ENCODE measurements at regions not wholly inside any gene's neighbourhood (a gene's known extent, or its start where the extent isn't known, plus 50 kb on each side); places are given as distances from the start of the nearest gene placed in this dataset.

DNA sequence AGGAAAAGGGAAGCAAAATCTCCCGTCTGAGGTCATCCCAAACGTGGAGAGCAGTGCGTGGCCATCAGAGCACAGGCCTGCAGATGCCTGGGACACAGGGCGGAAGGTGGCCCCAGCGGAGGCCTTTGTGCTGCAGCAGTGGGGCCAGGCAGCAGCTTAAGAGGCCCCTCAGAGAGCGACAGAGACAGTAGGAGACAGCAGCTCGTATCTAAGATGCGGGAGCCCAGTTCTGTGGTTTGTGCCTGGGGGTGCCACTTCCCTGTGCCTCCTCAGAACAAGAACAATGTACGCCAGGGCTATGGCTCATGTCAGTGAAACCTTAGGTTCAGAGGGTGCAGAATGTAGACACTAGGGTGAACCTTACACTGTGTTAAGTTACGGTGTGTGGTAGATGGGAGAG, 316.6 kb upstream of the AKR1E2 start:
- TF ChIP-seq, protein P1, sequence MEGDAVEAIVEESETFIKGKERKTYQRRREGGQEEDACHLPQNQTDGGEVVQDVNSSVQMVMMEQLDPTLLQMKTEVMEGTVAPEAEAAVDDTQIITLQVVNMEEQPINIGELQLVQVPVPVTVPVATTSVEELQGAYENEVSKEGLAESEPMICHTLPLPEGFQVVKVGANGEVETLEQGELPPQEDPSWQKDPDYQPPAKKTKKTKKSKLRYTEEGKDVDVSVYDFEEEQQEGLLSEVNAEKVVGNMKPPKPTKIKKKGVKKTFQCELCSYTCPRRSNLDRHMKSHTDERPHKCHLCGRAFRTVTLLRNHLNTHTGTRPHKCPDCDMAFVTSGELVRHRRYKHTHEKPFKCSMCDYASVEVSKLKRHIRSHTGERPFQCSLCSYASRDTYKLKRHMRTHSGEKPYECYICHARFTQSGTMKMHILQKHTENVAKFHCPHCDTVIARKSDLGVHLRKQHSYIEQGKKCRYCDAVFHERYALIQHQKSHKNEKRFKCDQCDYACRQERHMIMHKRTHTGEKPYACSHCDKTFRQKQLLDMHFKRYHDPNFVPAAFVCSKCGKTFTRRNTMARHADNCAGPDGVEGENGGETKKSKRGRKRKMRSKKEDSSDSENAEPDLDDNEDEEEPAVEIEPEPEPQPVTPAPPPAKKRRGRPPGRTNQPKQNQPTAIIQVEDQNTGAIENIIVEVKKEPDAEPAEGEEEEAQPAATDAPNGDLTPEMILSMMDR (IDR thresholded peaks at IDR 0.05; ENCODE audit: unreplicated experiment) = no peak
- Mint-ChIP-seq H3K9me3 (no peaks in the 10 kb centered on the region), H3K4me3 (no peak overlapping the region), H3K27ac (no peak overlapping the region), H3K4me1 (peaks cover 23% of the 10 kb centered on the region), H3K27me3 (ENCODE audit: low read depth) (no peaks in the 10 kb centered on the region), H3K36me3 (no peaks in the 10 kb centered on the region)
- DNase-seq (ENCODE audit: low spot score in 2 of 2, unreplicated experiment in 2 of 2) = no peak

DNA sequence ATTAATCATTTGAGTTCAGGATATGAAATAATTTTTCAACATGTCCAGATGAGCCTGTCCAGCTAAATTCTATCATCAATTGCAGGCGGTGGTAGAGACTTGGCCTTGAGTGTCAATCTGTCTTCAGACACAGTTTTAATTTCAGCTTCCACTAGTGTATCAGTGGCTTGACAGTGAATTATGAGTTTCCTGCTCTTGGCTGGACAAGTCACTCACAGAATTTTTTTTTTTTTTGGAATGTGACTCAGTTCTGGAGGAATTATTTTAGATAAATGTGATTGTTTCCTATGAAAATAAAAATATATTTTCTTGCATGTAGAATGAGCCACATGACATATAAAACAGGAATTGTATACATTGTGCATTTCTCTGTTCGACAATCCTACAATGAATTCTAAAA, 319.9 kb upstream of the AKR1E2 start:
- no peaks in the 10 kb centered on the region for H3K9me3 Mint-ChIP-seq
- TF ChIP-seq, protein P1 (IDR thresholded peaks at IDR 0.05; ENCODE audit: unreplicated experiment) = no peak

DNA sequence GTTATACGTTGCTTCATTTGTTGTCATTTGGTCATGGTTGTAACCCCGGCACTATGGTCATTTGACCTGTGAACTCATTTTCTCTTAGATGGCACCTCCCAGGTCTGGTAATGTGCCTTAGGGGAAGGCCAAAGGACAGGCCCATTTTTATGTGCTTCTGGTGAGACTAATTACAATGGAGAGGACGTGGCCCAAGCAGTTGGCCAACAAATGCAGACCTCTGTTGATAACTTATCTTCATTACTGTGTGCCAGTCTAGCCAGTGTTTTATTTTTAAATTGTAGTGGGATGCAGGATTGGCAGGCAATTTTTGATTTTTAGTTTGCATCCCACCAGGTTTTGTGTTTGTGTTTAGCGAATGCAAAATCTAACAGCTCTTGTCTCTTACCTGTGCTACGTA, 321.5 kb upstream of the AKR1E2 start:
- Mint-ChIP-seq H3K4me3 (no peak overlapping the region), H3K9me3 (no peaks in the 10 kb centered on the region), H3K27me3 (ENCODE audit: low read depth) (no peaks in the 10 kb centered on the region)

More for the DNA sequence above, 319.9 kb upstream of the AKR1E2 start:
- Mint-ChIP-seq H3K27ac (no peak overlapping the region), H3K4me1 (peaks cover 5% of the 10 kb centered on the region), H3K36me3 (no peaks in the 10 kb centered on the region), H3K27me3 (ENCODE audit: low read depth) (no peaks in the 10 kb centered on the region), H3K4me3 (no peak overlapping the region)
- DNase-seq (ENCODE audit: low spot score in 2 of 2, unreplicated experiment in 2 of 2) = no peak

DNA sequence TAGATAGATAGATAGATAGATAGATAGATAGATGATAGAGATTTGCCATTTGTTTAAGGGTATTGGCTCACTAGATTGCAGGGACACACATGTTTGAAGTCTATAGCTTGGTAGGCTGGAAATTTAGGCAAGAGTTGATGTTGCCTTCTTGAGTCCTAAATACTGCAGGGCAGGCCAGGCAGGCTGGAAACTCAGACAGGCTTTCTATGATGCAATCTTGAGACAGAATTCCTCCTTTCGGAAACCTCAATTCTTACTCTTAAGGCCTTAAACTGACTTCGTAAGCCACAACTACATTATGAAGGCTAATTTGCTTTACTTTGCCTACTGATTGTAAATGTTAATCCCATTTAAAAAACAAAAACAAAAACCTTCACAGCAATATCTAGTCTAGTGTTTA, 322.9 kb upstream of the AKR1E2 start:
- Mint-ChIP-seq H3K4me1 (peaks cover 13% of the 10 kb centered on the region), H3K27me3 (ENCODE audit: low read depth) (no peaks in the 10 kb centered on the region), H3K27ac (no peak overlapping the region), H3K9me3 (no peaks in the 10 kb centered on the region), H3K4me3 (no peak overlapping the region), H3K36me3 (no peaks in the 10 kb centered on the region)
- TF ChIP-seq, protein P1 (IDR thresholded peaks at IDR 0.05; ENCODE audit: unreplicated experiment) = no peak
- DNase-seq (ENCODE audit: low spot score in 2 of 2, unreplicated experiment in 2 of 2) = no peak

More for the DNA sequence above, 321.5 kb upstream of the AKR1E2 start:
- H3K36me3 Mint-ChIP-seq = no peaks in the 10 kb centered on the region
- TF ChIP-seq, protein P1 (IDR thresholded peaks at IDR 0.05; ENCODE audit: unreplicated experiment) = no peak
- DNase-seq (ENCODE audit: low spot score in 2 of 2, unreplicated experiment in 2 of 2) = no peak
- no peak overlapping the region for H3K27ac Mint-ChIP-seq
- peaks cover 3% of the 10 kb centered on the region for H3K4me1 Mint-ChIP-seq

DNA sequence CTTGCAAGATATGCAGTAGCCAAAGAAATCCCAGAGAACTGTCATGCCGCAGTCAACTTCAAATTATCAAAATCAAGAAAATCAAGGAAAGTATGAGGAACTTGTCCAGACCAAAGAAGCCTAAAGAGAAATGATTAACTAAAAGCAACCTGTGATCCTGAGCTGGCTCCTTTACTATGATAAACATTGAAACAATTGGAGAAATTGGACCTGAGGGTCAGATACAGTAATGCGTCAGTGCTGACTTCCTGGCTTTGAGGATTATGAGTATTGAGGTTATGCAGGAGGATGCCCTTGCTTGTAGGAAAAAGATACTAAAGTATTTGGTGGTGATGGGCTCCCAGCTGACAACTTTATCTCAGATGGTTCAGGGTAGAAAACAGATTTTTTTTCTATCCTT, 324.7 kb upstream of the AKR1E2 start:
- Mint-ChIP-seq H3K27ac (no peak overlapping the region), H3K36me3 (no peaks in the 10 kb centered on the region), H3K9me3 (peaks cover 3% of the 10 kb centered on the region), H3K4me1 (peaks cover 15% of the 10 kb centered on the region), H3K4me3 (no peak overlapping the region), H3K27me3 (ENCODE audit: low read depth) (no peaks in the 10 kb centered on the region)
- no peak for DNase-seq (ENCODE audit: low spot score in 2 of 2, unreplicated experiment in 2 of 2)
- TF ChIP-seq, protein P1 (IDR thresholded peaks at IDR 0.05; ENCODE audit: unreplicated experiment) = no peak

DNA sequence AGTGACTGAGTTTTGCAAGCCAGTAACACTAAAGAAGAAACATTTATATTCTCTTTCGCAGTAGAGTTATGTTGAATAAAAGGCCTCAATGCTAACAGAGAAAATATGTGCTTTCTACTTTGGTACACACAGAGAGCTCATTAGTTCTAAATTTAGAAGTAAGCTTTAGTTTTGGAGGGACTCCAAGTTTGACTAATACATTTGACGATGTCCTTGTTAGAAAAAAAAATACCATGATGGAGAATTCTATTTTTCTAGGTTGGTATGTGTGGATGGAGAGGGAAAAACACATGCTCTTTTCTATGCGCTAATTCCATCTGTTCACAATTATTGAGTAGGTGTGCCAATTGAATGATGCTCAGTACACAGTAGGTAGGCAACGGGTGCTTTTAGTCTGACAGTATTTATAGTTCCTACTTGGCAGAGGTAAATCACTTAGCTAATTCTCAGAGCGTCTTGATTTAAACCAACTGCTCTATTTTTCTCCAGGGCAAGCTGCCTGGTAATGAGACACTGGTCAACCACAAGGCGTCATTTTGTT, 327.2 kb upstream of the AKR1E2 start:
- H3K36me3 Mint-ChIP-seq = no peaks in the 10 kb centered on the region
- DNase-seq (ENCODE audit: low spot score in 2 of 2, unreplicated experiment in 2 of 2) = no peak
- peaks cover 15% of the 10 kb centered on the region for H3K4me1 Mint-ChIP-seq
- TF ChIP-seq, protein P1 (IDR thresholded peaks at IDR 0.05; ENCODE audit: unreplicated experiment) = no peak
- peaks cover 3% of the 10 kb centered on the region for H3K9me3 Mint-ChIP-seq
- no peaks in the 10 kb centered on the region for H3K27me3 Mint-ChIP-seq (ENCODE audit: low read depth)
- H3K4me3 Mint-ChIP-seq = no peak overlapping the region
- peak overlapping the region; percentile 14 for H3K27ac Mint-ChIP-seq
